Esophagus squamous epithelium (tissue), 5 donors: ENCODE measurements at regions not wholly inside any gene's neighbourhood (a gene's known extent, or its start where the extent isn't known, plus 50 kb on each side); places are given as distances from the start of the nearest gene placed in this dataset.

Experiments
- DNase-seq: peaks from one replicate; lab custom pipeline; 2025; lab: John Stamatoyannopoulos, UW
- H3K27ac ChIP-seq, 4 donors: fragments of 200-600 bp; sonication (generic); one replicate each; pipeline ENCODE4 v1.5.1; 2016 to 2019; ENCODE audit warnings: mild to moderate bottlenecking in 1 of 4
- H3K27me3 ChIP-seq, 4 donors: fragments of 200-600 bp; sonication (generic); 1 replicate in 3 of 4; 2 replicates in 1 of 4; pipeline versions ENCODE4 v1.5.1 to v1.6.0; 2017 to 2021; ENCODE audit warnings: antibody characterized with exemption in 1 of 4
- H3K36me3 ChIP-seq, 3 donors: fragments of 200-600 bp; sonication (generic); one replicate each; pipeline ENCODE4 v1.5.1; 2016 to 2019
- H3K4me1 ChIP-seq, 3 donors: fragments of 200-600 bp; sonication (generic); one replicate each; pipeline ENCODE4 v1.5.1; 2017 to 2019
- H3K4me3 ChIP-seq, 4 donors: fragments of 200-600 bp; sonication (generic); 1 replicate in 3 of 4; 2 replicates in 1 of 4; pipeline ENCODE4 v1.5.1; 2016 to 2019; ENCODE audit warnings: mild to moderate bottlenecking in 2 of 4, moderate library complexity in 1 of 4
- H3K9me3 ChIP-seq, 3 donors: fragments of 200-600 bp; sonication (generic); one replicate each; pipeline ENCODE4 v1.5.1; 2016 to 2019
- POLR2A ChIP-seq, 4 donors: fragments of 450-650 bp; IDR thresholded peaks; one replicate each; pipeline ENCODE4 v1.6.1; 2017; ENCODE audit warnings: antibody characterized with exemption in 4 of 4, mild to moderate bottlenecking in 4 of 4, moderate library complexity in 3 of 4
- WGBS, 2 donors: methylation state at CpG; one replicate each; pipeline ENCODE4 v1.1.5; 2018; 5-methylcytosine and 5-hydroxymethylcytosine counted together
- intact Hi-C: fragments of 100-400 bp; cut with DNase I; formaldehyde crosslinking; loops from one replicate; pipeline ENCODE4 v1.15.0; 2022
- TF ChIP-seq, protein P1 (sequence below), 6 experiments: fragments of 450-650 bp in 4 of 6; fragments of 200-600 bp in 2 of 6; sonication (generic) in 2 of 6; IDR thresholded peaks; one replicate each; pipeline ENCODE4 v1.5.1; 2016 to 2019; ENCODE audit warnings: antibody characterized with exemption in 6 of 6, mild to moderate bottlenecking in 4 of 6, moderate library complexity in 4 of 6
- donor health status: DM: yes; HTN: yes; CAD: no.

DNA sequence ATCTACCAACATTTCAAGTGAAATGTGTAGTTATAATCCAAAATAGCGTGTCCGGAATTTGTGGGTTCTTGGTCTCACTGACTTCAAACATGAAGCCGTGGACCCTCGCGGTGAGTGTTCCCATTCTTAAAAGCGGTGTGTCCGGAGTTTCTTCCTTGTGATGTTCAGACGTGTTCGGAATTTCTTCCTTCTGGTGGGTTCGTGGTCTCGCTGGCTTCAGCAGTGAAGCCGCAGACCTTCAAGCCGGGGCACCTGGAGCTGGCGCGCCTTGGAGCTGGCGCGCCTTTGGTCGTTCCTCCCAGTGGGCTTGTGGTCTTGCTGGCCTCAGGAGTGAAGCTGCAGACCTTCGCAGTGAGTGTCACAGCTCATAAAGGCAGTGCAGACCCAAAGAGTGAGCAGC, 291.5 kb upstream of the EYS start:
- H3K4me3 ChIP-seq = no peak overlapping the region
- DNase-seq = no peak
- peaks cover 0 to 8% (median 8%) of the 10 kb centered on the region in 3 donors for H3K9me3 ChIP-seq
- intact Hi-C loops = no loop called here
- no peaks in the 10 kb centered on the region for H3K36me3 ChIP-seq
- WGBS, 2 donors = 89 to 93% methylated on average over 11 to 12 of the region's 19 CpGs
- no peaks in the 10 kb centered on the region for H3K4me1 ChIP-seq
- no peak overlapping the region for H3K27ac ChIP-seq
- TF ChIP-seq POLR2A (IDR thresholded peaks at IDR 0.05) = no peak
- TF ChIP-seq, protein P1, sequence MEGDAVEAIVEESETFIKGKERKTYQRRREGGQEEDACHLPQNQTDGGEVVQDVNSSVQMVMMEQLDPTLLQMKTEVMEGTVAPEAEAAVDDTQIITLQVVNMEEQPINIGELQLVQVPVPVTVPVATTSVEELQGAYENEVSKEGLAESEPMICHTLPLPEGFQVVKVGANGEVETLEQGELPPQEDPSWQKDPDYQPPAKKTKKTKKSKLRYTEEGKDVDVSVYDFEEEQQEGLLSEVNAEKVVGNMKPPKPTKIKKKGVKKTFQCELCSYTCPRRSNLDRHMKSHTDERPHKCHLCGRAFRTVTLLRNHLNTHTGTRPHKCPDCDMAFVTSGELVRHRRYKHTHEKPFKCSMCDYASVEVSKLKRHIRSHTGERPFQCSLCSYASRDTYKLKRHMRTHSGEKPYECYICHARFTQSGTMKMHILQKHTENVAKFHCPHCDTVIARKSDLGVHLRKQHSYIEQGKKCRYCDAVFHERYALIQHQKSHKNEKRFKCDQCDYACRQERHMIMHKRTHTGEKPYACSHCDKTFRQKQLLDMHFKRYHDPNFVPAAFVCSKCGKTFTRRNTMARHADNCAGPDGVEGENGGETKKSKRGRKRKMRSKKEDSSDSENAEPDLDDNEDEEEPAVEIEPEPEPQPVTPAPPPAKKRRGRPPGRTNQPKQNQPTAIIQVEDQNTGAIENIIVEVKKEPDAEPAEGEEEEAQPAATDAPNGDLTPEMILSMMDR (IDR thresholded peaks at IDR 0.05) = no peak
- no peaks in the 10 kb centered on the region for H3K27me3 ChIP-seq

DNA sequence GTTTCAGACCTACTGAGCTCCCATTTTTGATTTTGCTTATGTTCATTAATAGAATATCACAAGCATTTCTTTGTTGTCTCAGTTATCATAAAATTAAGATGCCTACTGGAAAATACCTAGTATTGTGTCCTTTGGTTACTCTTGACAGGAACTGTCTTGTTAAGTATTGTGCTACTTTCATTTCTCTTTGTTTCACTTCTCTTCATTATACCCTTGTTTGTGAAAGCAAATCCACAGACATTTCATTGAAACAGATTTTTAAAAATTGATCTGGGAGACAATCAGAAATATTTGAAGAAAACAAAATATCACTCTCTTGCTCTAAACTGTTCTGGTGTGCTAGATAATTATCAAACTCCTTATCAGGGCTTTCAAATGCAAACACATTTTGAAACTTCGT, 290.5 kb upstream of the EYS start:
- 27 to 39% methylated on average over 1 of the region's 1 CpG for WGBS, 2 donors
- TF ChIP-seq, protein P1 (IDR thresholded peaks at IDR 0.05) = no peak
- no peak for TF ChIP-seq POLR2A (IDR thresholded peaks at IDR 0.05)

DNA sequence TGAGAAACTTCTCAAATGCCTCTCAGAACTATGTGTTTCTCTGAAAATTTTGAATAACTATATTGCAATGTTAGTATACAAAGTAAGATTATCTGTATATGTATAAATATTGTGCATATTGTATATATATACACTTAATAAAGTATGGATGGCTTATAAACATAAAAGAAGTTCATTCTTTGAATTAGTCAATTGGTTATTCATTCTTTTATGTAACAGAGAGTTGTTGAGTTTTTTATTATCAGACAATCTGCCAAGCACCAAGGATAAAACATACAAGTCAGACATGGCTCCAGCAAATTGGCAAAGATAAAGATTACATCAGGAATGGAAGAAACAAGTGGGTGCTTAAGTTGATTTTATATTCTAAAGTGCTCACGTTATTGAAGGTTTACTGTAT, 289.1 kb upstream of the EYS start:
- Histone ChIP-seq H3K27ac (no peak overlapping the region), H3K9me3 (peaks cover 0 to 8% (median 8%) of the 10 kb centered on the region in 3 donors), H3K27me3 (no peaks in the 10 kb centered on the region), H3K4me1 (no peaks in the 10 kb centered on the region), H3K36me3 (no peaks in the 10 kb centered on the region), H3K4me3 (no peak overlapping the region)
- DNase-seq = no peak
- TF ChIP-seq, protein P1 (IDR thresholded peaks at IDR 0.05) = no peak
- no peak for TF ChIP-seq POLR2A (IDR thresholded peaks at IDR 0.05)
- intact Hi-C loops = no loop called here
- WGBS, 2 donors = 56 to 71% methylated on average over 1 of the region's 1 CpG

More for the DNA sequence above, 290.5 kb upstream of the EYS start:
- intact Hi-C loops = no loop called here
- peaks cover 0 to 8% (median 8%) of the 10 kb centered on the region in 3 donors for H3K9me3 ChIP-seq
- no peaks in the 10 kb centered on the region for H3K4me1 ChIP-seq
- no peaks in the 10 kb centered on the region for H3K27me3 ChIP-seq
- DNase-seq = no peak
- H3K36me3 ChIP-seq = no peaks in the 10 kb centered on the region
- no peak overlapping the region for H3K4me3 ChIP-seq
- no peak overlapping the region for H3K27ac ChIP-seq

DNA sequence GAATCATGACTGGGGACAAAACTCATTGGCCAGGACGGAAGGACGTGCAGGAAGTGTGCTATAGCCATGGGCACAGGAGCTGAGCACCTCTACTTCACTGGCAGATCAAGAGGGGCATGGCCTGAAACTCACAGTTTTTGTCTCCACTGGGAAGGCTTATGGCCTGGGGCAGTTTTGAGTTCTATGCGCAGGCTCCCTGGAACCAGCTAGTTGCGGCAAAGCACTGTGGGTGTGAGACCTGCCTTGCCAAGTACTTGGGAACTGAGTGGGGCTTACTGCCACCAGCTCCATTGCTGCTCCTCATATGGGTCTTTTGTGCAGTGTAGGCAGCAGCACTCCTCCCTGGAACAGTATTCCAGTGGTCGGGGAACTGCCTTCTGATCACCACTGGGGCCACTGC, 282.6 kb upstream of the EYS start:
- no peak for DNase-seq
- no peak for TF ChIP-seq POLR2A (IDR thresholded peaks at IDR 0.05)
- TF ChIP-seq, protein P1 (IDR thresholded peaks at IDR 0.05) = no peak
- WGBS, 2 donors = 79 to 88% methylated on average over 2 to 3 of the region's 5 CpGs
- H3K36me3 ChIP-seq = no peaks in the 10 kb centered on the region
- H3K4me1 ChIP-seq = no peaks in the 10 kb centered on the region
- no peak overlapping the region for H3K4me3 ChIP-seq
- no peak overlapping the region for H3K27ac ChIP-seq
- no peaks in the 10 kb centered on the region for H3K27me3 ChIP-seq
- H3K9me3 ChIP-seq = peaks cover 0 to 6% (median 3%) of the 10 kb centered on the region in 3 donors
- intact Hi-C loops = no loop called here

DNA sequence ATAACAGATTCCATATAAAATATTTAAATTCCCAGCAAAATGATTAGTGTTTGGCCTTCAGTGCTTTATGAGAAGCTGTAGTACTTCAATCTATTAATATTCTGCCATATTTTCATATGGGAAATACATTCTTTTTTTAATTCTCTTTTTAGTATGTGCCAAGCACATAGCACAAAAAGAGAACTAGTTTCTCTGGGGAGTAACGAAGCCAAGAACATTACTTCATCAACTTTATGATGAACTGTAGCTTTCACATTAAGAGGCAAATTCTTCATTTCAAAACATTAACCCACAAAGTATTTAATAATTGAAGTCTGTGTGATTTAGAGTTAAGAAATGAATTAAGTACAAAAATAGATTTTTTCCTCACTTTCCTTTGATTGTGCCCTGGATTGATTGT, 281.0 kb upstream of the EYS start:
- Histone ChIP-seq H3K9me3 (peaks cover 0 to 6% (median 3%) of the 10 kb centered on the region in 3 donors), H3K27me3 (no peaks in the 10 kb centered on the region), H3K4me3 (no peak overlapping the region), H3K4me1 (no peaks in the 10 kb centered on the region), H3K27ac (no peak overlapping the region), H3K36me3 (no peaks in the 10 kb centered on the region)
- TF ChIP-seq, protein P1 (IDR thresholded peaks at IDR 0.05) = no peak
- no peak for TF ChIP-seq POLR2A (IDR thresholded peaks at IDR 0.05)
- WGBS, 2 donors = 18 to 19% methylated on average over 1 of the region's 1 CpG
- intact Hi-C loops = no loop called here
- DNase-seq = no peak
